ENCODE measurements at regions not wholly inside any gene's neighbourhood (a gene's known extent, or its start where the extent isn't known, plus 50 kb on each side); places are given as distances from the start of the nearest gene placed in this dataset.

DNA sequence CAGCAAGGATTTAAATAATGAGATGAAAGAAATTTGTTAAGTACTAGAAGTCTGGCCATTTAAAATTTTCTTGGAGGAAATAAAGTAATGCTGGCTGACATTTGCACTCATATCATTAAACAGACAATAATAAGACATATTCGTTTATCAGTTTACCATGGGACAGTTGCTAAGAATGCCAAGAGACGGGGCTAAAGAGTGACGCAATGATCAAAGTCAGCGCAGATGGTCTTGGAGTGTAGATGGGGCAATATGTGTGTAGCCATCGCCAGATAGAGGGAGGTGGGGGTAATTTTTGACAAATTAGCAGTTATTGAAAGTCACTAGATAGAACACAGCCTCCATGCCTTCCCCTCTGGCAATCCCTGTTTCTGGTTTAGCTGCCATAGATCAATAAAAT, 413.2 kb upstream of the JAG1 start:
- no peaks in the 10 kb centered on the region for H3K36me3 ChIP-seq (ENCODE audit: control insufficient read depth, insufficient read depth, low read length)
- H3K27me3 ChIP-seq (ENCODE audit: control insufficient read depth, insufficient read depth, low read length): no peaks in the 10 kb centered on the region
- no peak overlapping the region for H3K4me3 ChIP-seq (ENCODE audit: low read depth, low read length)
- no peak for TF ChIP-seq CTCF (IDR thresholded peaks at IDR 0.05; ENCODE audit: insufficient read depth, low read length, poor library complexity, severe bottlenecking)
- no peak for DNase-seq (ENCODE audit: low read depth)

DNA sequence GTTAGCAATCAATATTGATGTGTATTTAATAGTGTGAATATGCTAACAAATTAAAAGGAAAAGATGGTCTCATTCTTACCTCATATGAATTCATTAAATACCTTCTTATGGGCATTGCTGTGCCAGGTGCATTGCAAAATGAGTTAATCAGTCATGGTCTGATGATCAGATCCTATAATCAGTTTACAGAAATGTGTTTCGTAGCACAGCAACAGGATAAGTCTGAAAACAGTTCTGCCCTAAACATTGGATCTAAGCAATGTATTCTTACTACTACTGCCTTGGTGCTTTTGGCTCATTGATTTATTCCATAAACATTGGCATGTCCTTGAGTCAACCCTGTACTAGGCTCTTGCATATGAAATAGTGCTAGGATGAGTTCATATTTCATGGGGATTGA, 417.0 kb upstream of the JAG1 start:
- DNase-seq (ENCODE audit: low read depth): no peak
- Histone ChIP-seq H3K36me3 (ENCODE audit: control insufficient read depth, insufficient read depth, low read length) (no peaks in the 10 kb centered on the region), H3K4me3 (ENCODE audit: low read depth, low read length) (no peak overlapping the region), H3K27me3 (ENCODE audit: control insufficient read depth, insufficient read depth, low read length) (no peaks in the 10 kb centered on the region)
- TF ChIP-seq CTCF (IDR thresholded peaks at IDR 0.05; ENCODE audit: insufficient read depth, low read length, poor library complexity, severe bottlenecking): no peak

DNA sequence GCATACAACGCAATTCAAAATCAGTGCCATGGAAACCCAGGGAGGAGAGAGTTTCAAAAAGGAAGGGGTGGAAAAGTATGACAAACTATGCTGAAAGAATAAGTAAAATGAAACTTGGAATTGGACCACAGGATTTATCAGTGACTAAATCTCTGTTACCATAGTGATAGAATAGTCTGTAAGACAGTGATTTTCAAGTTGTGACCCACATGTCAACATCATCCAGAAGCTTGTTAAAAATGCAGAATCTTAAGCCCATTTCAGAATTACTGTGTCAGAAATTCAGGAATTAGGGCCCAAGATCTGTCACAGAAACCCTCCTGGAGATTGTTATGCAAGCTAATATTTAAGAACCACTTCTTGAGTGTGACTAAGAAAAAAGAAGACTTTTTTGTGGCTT, 417.7 kb upstream of the JAG1 start:
- H3K36me3 ChIP-seq (ENCODE audit: control insufficient read depth, insufficient read depth, low read length): no peaks in the 10 kb centered on the region
- no peak overlapping the region for H3K4me3 ChIP-seq (ENCODE audit: low read depth, low read length)
- no peak for DNase-seq (ENCODE audit: low read depth)
- TF ChIP-seq CTCF (IDR thresholded peaks at IDR 0.05; ENCODE audit: insufficient read depth, low read length, poor library complexity, severe bottlenecking): no peak
- no peaks in the 10 kb centered on the region for H3K27me3 ChIP-seq (ENCODE audit: control insufficient read depth, insufficient read depth, low read length)

- H3K36me3 ChIP-seq (ENCODE audit: control insufficient read depth, insufficient read depth, low read length): no peaks in the 10 kb centered on the region
- no peak for TF ChIP-seq CTCF (IDR thresholded peaks at IDR 0.05; ENCODE audit: insufficient read depth, low read length, poor library complexity, severe bottlenecking)
- no peak overlapping the region for H3K4me3 ChIP-seq (ENCODE audit: low read depth, low read length)
Measured at GRCh38 chr20:11092151-11092550, 418.4 kb upstream of the JAG1 start.

GRCh38 chr20:11094196-11094595, 420.4 kb upstream of the JAG1 start:
- TF ChIP-seq CTCF (IDR thresholded peaks at IDR 0.05; ENCODE audit: insufficient read depth, low read length, poor library complexity, severe bottlenecking): no peak
- DNase-seq (ENCODE audit: low read depth): no peak
- no peaks in the 10 kb centered on the region for H3K27me3 ChIP-seq (ENCODE audit: control insufficient read depth, insufficient read depth, low read length)
- no peak overlapping the region for H3K4me3 ChIP-seq (ENCODE audit: low read depth, low read length)
- no peaks in the 10 kb centered on the region for H3K36me3 ChIP-seq (ENCODE audit: control insufficient read depth, insufficient read depth, low read length)

More at GRCh38 chr20:11092151-11092550, 418.4 kb upstream of the JAG1 start:
- H3K27me3 ChIP-seq (ENCODE audit: control insufficient read depth, insufficient read depth, low read length): no peaks in the 10 kb centered on the region
- no peak for DNase-seq (ENCODE audit: low read depth)

DNA sequence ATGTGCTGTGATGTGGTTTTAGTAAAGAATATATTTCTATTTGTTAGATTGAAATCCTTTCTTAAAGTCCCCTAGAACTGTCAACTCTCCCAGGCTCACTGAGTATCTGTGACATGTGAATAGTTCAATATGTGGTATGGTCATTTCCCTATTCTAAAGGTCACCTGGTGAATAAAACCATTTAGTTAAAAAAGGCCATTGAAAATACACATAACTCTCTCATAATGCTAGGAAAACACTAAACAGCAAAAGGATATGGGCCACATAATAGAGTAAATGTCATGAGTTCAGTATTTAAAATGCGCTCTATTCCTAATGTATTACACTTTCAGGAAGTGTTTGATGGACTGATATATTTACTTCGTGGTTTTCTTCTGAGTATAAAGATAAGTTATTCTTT, 420.9 kb upstream of the JAG1 start:
- Histone ChIP-seq H3K27me3 (ENCODE audit: control insufficient read depth, insufficient read depth, low read length) (no peaks in the 10 kb centered on the region), H3K36me3 (ENCODE audit: control insufficient read depth, insufficient read depth, low read length) (no peaks in the 10 kb centered on the region), H3K4me3 (ENCODE audit: low read depth, low read length) (no peak overlapping the region)
- DNase-seq (ENCODE audit: low read depth): no peak
- no peak for TF ChIP-seq CTCF (IDR thresholded peaks at IDR 0.05; ENCODE audit: insufficient read depth, low read length, poor library complexity, severe bottlenecking)
